Neuronal stem cell (in vitro differentiated cells): ENCODE measurements at regions not wholly inside any gene's neighbourhood (a gene's known extent, or its start where the extent isn't known, plus 50 kb on each side); places are given as distances from the start of the nearest gene placed in this dataset.

Source experiments
- DNase-seq: peaks from one replicate; pipeline ENCODE4 v3.0.0-alpha.2; 2013; ENCODE audit warnings: low spot score
- H2AFZ ChIP-seq: one replicate; pipeline ENCODE4 v1.6.1; 2013; ENCODE audit warnings: mild to moderate bottlenecking, low read length, inconsistent platforms
- H2AK5ac ChIP-seq: 2 replicates; pipeline ENCODE4 v1.6.1; 2013; ENCODE audit warnings: low read depth, mild to moderate bottlenecking, inconsistent platforms, low read length, moderate library complexity, mixed read lengths
- H2BK120ac ChIP-seq: 2 replicates; pipeline ENCODE4 v1.6.1; 2013; ENCODE audit warnings: low read depth, mild to moderate bottlenecking, inconsistent platforms, low read length, moderate library complexity, mixed read lengths
- H2BK12ac ChIP-seq: one replicate; pipeline ENCODE4 v1.6.1; 2013; ENCODE audit warnings: low read length, inconsistent platforms
- H2BK15ac ChIP-seq: 2 replicates; pipeline ENCODE4 v1.6.1; 2013; ENCODE audit warnings: mild to moderate bottlenecking, low read length, inconsistent platforms, mixed read lengths
- H2BK5ac ChIP-seq: one replicate; pipeline ENCODE4 v1.6.1; 2013; ENCODE audit warnings: inconsistent platforms, mild to moderate bottlenecking, low read length, moderate library complexity
- H3K14ac ChIP-seq: one replicate; pipeline ENCODE4 v1.6.1; 2013; ENCODE audit warnings: low read length, inconsistent platforms
- H3K18ac ChIP-seq: 2 replicates; pipeline ENCODE4 v1.6.1; 2013; ENCODE audit warnings: low read length, inconsistent platforms
- H3K23ac ChIP-seq: 2 replicates; pipeline ENCODE4 v1.6.1; 2013; ENCODE audit warnings: low read depth, mild to moderate bottlenecking, mixed read lengths, low read length, inconsistent platforms; ENCODE audit not compliant: poor library complexity
- H3K27ac ChIP-seq: replicated peaks from 3 replicates; pipeline ENCODE4 v1.5.1; 2013; ENCODE audit warnings: low read length, inconsistent platforms
- H3K27me3 ChIP-seq, 3 experiments: 2 replicates each; pipeline ENCODE4 v1.6.1; 2013; ENCODE audit warnings: low read length in 3 of 3, mild to moderate bottlenecking in 2 of 3, inconsistent platforms in 1 of 3, low read depth in 1 of 3, mixed read lengths in 1 of 3, moderate library complexity in 1 of 3; ENCODE audit not compliant: control insufficient read depth in 3 of 3, insufficient read depth in 3 of 3
- H3K36me3 ChIP-seq, 2 donors: replicated peaks in 1 of 2; 2 replicates each; pipeline ENCODE4 v1.6.1; 2013; ENCODE audit warnings: low read length in 2 of 2; ENCODE audit not compliant: control insufficient read depth in 2 of 2, insufficient read depth in 2 of 2
- H3K4ac ChIP-seq: 2 replicates; pipeline ENCODE4 v1.6.1; 2013; ENCODE audit warnings: inconsistent platforms, mild to moderate bottlenecking, low read length, moderate library complexity
- H3K4me1 ChIP-seq, 2 donors: 1 replicate in 1 of 2; 2 replicates in 1 of 2; pipeline ENCODE4 v1.6.1; 2013; ENCODE audit warnings: low read length in 2 of 2, low read depth in 1 of 2; ENCODE audit not compliant: control insufficient read depth in 2 of 2, insufficient read depth in 1 of 2
- H3K4me2 ChIP-seq: one replicate; pipeline ENCODE4 v1.6.1; 2013; ENCODE audit warnings: mild to moderate bottlenecking, low read length, inconsistent platforms; ENCODE audit not compliant: insufficient read depth, poor library complexity, severe bottlenecking
- H3K4me3 ChIP-seq, 2 donors: 2 replicates each; pipeline ENCODE4 v1.5.1; 2013; ENCODE audit warnings: low read length in 2 of 2, mild to moderate bottlenecking in 2 of 2, inconsistent platforms in 1 of 2, moderate library complexity in 1 of 2
- H3K79me1 ChIP-seq: one replicate; pipeline ENCODE4 v1.6.1; 2013; ENCODE audit warnings: low read depth, mild to moderate bottlenecking, inconsistent platforms, low read length, moderate library complexity
- H3K9ac ChIP-seq: one replicate; pipeline ENCODE4 v1.6.1; 2013; ENCODE audit warnings: mild to moderate bottlenecking, low read depth, low read length, inconsistent platforms; ENCODE audit not compliant: poor library complexity
- H3K9me3 ChIP-seq, 2 donors: replicated peaks in 1 of 2; 2 replicates each; pipeline versions ENCODE3 to v1.6.1; 2013; ENCODE audit warnings: low read length in 2 of 2, mild to moderate bottlenecking in 2 of 2, inconsistent platforms in 1 of 2, low read depth in 1 of 2, mixed read lengths in 1 of 2, moderate library complexity in 1 of 2; ENCODE audit not compliant: control insufficient read depth in 2 of 2, insufficient read depth in 1 of 2
- H4K8ac ChIP-seq: one replicate; pipeline ENCODE4 v1.6.1; 2013; ENCODE audit warnings: low read depth, mild to moderate bottlenecking, inconsistent platforms, low read length, moderate library complexity
- H4K91ac ChIP-seq: one replicate; pipeline ENCODE4 v1.6.1; 2013; ENCODE audit warnings: low read length, low read depth, mild to moderate bottlenecking, inconsistent platforms; ENCODE audit not compliant: poor library complexity
- WGBS, 2 donors: extraction: QIAGEN DNeasy Blood & Tissue Kit; methylation state at CpG; one replicate each; pipeline ENCODE4 v1.1.7; 2013; ENCODE audit warnings: missing lambda C conversion rate in 2 of 2, mixed read lengths in 1 of 2; ENCODE audit not compliant: insufficient read length in 2 of 2, insufficient replicate concordance in 1 of 2; ENCODE audit errors: extremely low coverage in 2 of 2; 5-methylcytosine and 5-hydroxymethylcytosine counted together

DNA sequence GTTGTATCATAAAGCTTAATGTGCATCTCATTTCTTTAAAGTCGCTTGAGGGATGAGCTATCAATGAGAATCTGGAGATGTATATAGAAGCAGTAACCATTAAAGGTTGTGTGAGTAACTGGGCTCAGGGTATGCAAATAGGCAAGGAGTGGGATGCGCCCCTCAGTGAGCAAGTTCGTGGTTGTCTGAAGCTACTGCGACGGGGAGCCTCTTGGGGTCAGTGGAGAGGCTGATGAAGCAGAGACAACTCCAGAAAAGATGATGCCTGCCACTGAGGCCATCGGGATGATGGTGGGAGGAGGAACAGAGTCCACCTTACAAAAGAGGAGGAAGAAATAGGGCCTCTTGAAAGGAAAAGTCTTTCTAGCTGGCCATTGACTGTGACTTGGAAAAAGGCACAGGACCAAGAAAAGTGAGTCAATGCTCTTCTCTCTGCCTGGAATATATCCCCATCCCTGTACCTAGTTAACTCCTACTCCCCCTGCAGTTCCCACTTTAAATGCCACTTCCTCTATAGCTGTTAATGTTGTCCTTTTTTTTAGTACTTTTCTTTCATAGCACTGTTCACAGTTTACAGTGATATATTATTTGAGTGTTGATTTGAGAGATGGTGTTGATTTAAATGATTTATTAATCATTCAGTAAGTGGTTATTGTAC is 51.4 kb upstream of the LSM6 start:
- no peak overlapping the region for H2BK15ac ChIP-seq
- no peak overlapping the region for H2BK120ac ChIP-seq
- H3K4me2 ChIP-seq = no peak overlapping the region
- no peak overlapping the region for H2AK5ac ChIP-seq
- no peak for DNase-seq
- peaks cover 0 to 2% of the 10 kb centered on the region in 2 donors for H3K9me3 ChIP-seq
- H3K27ac ChIP-seq = no peak overlapping the region
- H2BK12ac ChIP-seq = no peak overlapping the region
- no CpG with 5 or more reads among the region's 6 CpGs for WGBS, 2 donors
- no peak overlapping the region for H3K4ac ChIP-seq
- H3K23ac ChIP-seq = no peak overlapping the region
- no peaks in the 10 kb centered on the region for H3K36me3 ChIP-seq
- no peak overlapping the region for H2AFZ ChIP-seq
- H3K79me1 ChIP-seq = no peaks in the 10 kb centered on the region
- no peak overlapping the region for H2BK5ac ChIP-seq
- H4K8ac ChIP-seq = no peak overlapping the region
- H3K18ac ChIP-seq = no peak overlapping the region
- no peak overlapping the region for H3K9ac ChIP-seq
- no peak overlapping the region for H3K14ac ChIP-seq
- H3K4me1 ChIP-seq = no peaks in the 10 kb centered on the region
- no peak overlapping the region for H4K91ac ChIP-seq
- H3K27me3 ChIP-seq = peaks cover 0 to 5% (median 0%) of the 10 kb centered on the region in 3 experiments
- H3K4me3 ChIP-seq = no peak overlapping the region

DNA sequence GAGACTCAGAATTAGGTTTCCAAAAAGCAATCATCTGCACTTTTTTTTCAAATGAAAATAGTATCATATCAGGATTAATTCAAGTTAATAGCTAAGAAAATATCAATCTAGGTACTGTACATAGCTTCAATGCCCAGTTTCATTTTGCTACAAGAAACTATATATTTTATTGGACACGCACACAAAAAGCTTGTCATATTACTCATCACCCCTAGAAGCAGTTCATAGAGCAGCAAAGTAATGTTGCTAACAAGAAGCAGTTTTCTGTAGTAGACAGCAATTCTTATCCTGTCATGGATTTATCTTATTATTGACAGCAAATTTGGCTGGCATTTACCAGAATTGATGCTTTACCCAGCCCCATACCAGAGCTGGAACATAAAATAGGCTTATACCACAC is 52.3 kb upstream of the LSM6 start:
- H3K79me1 ChIP-seq = no peaks in the 10 kb centered on the region
- H3K27ac ChIP-seq = no peak overlapping the region
- WGBS, 2 donors = no CpG with 5 or more reads among the region's 1 CpG
- H2AFZ ChIP-seq = no peak overlapping the region
- peaks cover 0 to 2% of the 10 kb centered on the region in 2 donors for H3K9me3 ChIP-seq
- no peak overlapping the region for H2BK12ac ChIP-seq
- H3K4me1 ChIP-seq = no peaks in the 10 kb centered on the region
- no peak overlapping the region for H4K91ac ChIP-seq
- H3K27me3 ChIP-seq = peaks cover 0 to 5% (median 0%) of the 10 kb centered on the region in 3 experiments
- H4K8ac ChIP-seq = no peak overlapping the region
- no peak overlapping the region for H2AK5ac ChIP-seq
- no peak overlapping the region for H3K9ac ChIP-seq
- H2BK120ac ChIP-seq = no peak overlapping the region
- no peak for DNase-seq
- no peak overlapping the region for H3K4me3 ChIP-seq
- H3K4me2 ChIP-seq = no peak overlapping the region
- no peaks in the 10 kb centered on the region for H3K36me3 ChIP-seq
- H3K18ac ChIP-seq = no peak overlapping the region
- H3K14ac ChIP-seq = no peak overlapping the region
- H2BK5ac ChIP-seq = no peak overlapping the region
- no peak overlapping the region for H3K4ac ChIP-seq
- no peak overlapping the region for H2BK15ac ChIP-seq
- no peak overlapping the region for H3K23ac ChIP-seq

DNA sequence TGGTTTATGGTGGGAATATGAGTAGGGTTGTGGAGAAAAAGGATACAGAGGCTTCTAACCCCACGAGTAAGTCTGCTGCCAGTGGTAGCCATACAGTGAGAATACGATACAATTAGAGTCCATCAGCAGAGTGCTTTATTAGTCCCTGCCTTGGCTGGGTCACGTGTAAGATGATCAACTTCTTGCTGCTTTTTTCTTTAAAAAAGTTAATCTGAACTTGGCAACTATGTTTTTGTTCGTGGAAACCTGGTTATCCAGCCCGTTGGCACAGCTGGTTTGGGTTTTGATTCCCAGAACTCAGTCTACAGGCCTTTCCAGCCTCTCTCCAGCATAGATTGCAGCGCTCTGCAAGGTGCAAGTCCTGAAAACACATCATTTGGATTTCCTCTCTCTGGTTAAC is 53.1 kb upstream of the LSM6 start:
- no peak for DNase-seq
- no peak overlapping the region for H3K27ac ChIP-seq
- no peak overlapping the region for H3K4me2 ChIP-seq
- no peaks in the 10 kb centered on the region for H3K36me3 ChIP-seq
- no peak overlapping the region for H2BK5ac ChIP-seq
- no peak overlapping the region for H2BK12ac ChIP-seq
- H2BK120ac ChIP-seq = no peak overlapping the region
- no peak overlapping the region for H4K91ac ChIP-seq
- no CpG with 5 or more reads among the region's 6 CpGs for WGBS, 2 donors
- H3K4me3 ChIP-seq = no peak overlapping the region
- no peak overlapping the region for H2AK5ac ChIP-seq
- H3K4me1 ChIP-seq = no peaks in the 10 kb centered on the region
- no peaks in the 10 kb centered on the region for H3K79me1 ChIP-seq
- no peak overlapping the region for H3K23ac ChIP-seq
- H2BK15ac ChIP-seq = no peak overlapping the region
- H3K9ac ChIP-seq = no peak overlapping the region
- H3K4ac ChIP-seq = no peak overlapping the region
- peaks cover 0 to 2% of the 10 kb centered on the region in 2 donors for H3K9me3 ChIP-seq
- no peak overlapping the region for H3K18ac ChIP-seq
- H3K27me3 ChIP-seq = peaks cover 0 to 5% (median 0%) of the 10 kb centered on the region in 3 experiments
- H3K14ac ChIP-seq = no peak overlapping the region
- no peak overlapping the region for H2AFZ ChIP-seq
- H4K8ac ChIP-seq = peak overlapping the region; percentile 9

DNA sequence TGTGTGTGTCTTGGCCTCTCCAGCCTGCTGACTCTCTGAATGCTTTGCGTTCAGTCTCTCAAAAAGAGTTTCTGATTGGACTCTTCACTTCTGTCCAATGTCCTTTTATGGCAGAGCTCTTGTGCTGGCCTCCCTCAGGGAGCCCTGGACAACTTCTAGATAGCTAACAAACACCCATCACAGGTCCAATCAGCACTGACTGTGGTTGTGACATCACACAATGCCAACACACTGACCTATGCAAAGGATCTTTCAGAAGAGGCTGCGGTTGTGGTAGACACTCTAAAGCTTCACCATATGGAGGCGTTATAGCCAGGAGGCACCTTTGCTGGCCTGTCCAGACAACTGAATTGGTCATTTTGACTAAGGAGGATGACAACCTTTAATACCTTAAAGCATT is 53.8 kb upstream of the LSM6 start:
- WGBS, 2 donors = no CpG with 5 or more reads among the region's 3 CpGs
- Histone ChIP-seq H3K9me3 (peaks cover 0 to 2% of the 10 kb centered on the region in 2 donors), H3K14ac (no peak overlapping the region)

More for the DNA sequence above, 53.8 kb upstream of the LSM6 start:
- Histone ChIP-seq H2BK120ac (no peak overlapping the region), H4K91ac (no peak overlapping the region), H2BK5ac (no peak overlapping the region), H4K8ac (no peak overlapping the region), H3K36me3 (no peaks in the 10 kb centered on the region), H2AFZ (no peak overlapping the region), H3K79me1 (no peaks in the 10 kb centered on the region), H2AK5ac (no peak overlapping the region), H3K4ac (no peak overlapping the region), H3K4me2 (no peak overlapping the region), H3K18ac (no peak overlapping the region), H3K23ac (no peak overlapping the region), H3K27ac (no peak overlapping the region), H2BK15ac (no peak overlapping the region), H3K9ac (no peak overlapping the region), H3K4me1 (no peaks in the 10 kb centered on the region), H3K27me3 (peaks cover 0 to 5% (median 0%) of the 10 kb centered on the region in 3 experiments), H2BK12ac (no peak overlapping the region), H3K4me3 (no peak overlapping the region)
- no peak for DNase-seq
